Stimulated activated CD8-positive, alpha-beta memory T cell treated with anti-CD3 and anti-CD28 coated beads, Interleukin-7, amount 100 ng/mL, for 24 hours (primary cell): ENCODE measurements at regions not wholly inside any gene's neighbourhood (a gene's known extent, or its start where the extent isn't known, plus 50 kb on each side); places are given as distances from the start of the nearest gene placed in this dataset.

ENCODE experiments used
- DNase-seq: peaks from one replicate; pipeline ENCODE4 v3.0.0-alpha.2; 2020; ENCODE audit warnings: low read depth

DNA sequence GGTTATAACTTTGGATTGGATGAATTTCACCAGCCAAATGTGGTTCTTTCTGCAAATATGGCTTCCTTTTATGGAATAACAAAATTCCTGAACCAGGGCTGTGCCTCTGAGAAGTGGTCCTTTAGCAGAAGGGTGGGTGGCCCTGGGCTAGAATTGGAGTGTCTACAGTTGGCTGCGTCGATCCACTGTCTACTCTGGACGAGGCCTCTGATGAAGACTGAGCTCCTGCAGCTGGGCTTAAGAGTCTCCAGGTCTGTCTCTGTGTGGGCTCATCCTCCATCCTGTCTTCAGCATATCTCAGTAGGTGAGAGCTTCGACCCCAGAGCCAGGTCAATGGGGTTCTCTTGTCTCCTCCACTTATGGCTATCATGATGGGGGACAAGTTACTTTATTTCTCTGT lies 166.3 kb upstream of the PMEPA1 start:
- DNase-seq = no peak

DNA sequence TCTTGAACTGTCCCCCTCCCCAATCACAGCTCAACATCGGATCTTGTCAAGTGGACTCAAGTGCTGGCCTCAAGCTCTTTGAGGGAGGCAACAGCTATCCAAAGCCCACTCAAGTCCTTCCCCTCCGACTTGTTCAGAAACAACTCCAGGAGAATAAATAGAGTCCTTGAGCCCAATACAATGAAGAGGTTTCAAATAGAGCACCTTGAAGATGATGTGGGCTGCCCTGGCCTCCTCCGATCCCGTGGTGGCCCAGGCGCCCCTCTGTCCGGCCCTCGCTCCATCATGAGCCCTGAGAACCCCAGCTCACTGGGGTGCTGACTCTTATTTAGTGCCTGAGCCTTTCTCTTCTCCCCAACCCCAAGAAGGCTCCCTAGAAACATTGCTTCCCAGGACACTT lies 164.3 kb upstream of the PMEPA1 start:
- no peak for DNase-seq

DNA sequence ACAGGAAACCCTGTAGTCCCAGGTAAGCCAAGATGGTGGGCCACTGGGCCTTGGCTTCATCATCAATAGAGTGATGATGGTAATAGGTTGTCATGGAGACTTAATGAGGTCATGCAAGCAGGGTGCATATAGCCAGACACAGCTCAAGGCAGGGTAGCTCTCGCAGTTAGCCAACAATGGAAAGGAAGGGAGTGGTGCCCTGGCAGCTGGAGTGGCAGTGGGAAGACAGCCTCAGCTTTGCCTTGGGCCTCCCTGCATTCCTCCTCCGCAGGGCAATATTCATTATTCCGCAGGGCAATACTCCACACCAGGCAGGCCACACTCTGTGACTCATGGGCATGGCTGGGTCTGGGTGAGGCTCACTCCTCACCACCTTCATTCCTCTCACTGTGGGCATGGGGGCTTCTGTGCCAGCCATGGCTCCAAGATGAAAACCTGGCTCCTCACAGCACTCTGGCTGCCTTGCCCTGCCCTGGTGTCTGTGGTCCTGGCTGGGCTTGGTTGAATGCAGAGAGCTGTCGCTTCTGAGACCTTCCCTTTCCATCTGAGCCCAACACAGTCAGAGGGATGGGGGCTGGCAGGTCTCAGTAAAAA lies 163.1 kb upstream of the PMEPA1 start:
- no peak for DNase-seq

DNA sequence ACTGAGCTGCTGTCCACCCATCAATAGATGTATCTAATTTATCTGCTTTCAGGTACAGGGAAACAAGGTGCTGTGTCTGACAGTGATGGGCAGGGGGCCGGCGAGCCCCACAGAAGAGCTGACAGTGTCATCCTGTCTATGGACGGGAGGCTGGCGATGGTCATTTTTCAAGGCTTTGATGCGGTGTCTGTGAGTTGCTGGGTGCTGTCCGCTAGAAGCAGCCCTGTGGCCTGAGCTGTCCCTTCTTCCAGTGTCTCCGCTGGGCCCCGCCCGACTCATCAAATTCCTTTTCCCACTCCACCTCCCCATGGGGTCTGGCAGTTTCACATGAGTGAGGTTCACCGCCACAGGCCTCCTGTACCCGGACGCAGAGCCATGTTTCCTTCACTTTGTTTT lies 161.4 kb upstream of the PMEPA1 start:
- DNase-seq = no peak

DNA sequence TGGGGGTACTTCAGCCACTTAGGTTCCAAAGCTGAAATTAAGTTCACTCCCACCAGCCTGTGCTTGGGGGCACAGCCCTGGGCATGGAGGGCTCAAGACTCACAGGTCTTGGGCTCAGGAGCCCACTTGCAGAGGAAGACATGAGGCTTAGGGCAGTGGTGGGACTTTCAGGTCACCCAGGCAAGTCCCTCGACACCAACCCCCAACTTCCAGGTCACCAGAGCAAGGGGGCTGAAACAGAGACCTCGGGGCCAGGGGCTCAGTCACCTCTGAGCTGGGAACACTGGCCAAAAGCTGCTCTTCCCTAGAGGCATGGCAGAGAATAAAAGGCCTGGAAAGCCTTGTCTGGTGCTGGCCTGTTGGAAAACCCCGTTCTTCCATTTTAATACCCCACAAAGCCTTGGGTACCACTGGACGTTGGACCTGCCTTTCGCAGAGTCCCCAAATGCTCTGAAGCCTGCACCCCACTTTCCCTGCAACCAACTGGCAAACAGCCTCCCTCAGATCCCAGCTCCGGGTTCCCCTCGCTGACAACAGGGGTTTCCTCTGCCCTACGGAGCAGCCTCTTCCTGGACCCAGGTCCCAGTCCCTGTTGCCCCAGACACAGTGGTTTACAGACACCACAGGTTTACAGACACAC lies 160.9 kb upstream of the PMEPA1 start:
- DNase-seq = no peak

DNA sequence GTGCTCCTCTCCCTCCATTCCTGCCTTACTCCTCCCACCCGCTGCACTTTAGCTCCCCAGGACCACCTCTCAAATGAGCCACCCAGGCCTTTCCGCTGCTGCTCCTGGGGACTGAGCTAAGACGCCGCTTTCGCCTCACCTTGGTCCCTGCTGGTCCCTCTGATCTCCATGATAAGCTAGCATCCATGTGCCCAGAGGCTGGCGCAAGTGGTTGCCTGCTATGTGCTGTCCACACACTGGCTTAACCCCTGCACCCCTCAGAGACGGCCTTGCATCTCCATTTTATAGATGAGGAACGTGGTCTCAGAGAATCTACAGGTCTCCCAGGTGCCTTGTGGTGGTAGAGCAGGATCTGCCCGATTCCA lies 160.1 kb upstream of the PMEPA1 start:
- DNase-seq = no peak

DNA sequence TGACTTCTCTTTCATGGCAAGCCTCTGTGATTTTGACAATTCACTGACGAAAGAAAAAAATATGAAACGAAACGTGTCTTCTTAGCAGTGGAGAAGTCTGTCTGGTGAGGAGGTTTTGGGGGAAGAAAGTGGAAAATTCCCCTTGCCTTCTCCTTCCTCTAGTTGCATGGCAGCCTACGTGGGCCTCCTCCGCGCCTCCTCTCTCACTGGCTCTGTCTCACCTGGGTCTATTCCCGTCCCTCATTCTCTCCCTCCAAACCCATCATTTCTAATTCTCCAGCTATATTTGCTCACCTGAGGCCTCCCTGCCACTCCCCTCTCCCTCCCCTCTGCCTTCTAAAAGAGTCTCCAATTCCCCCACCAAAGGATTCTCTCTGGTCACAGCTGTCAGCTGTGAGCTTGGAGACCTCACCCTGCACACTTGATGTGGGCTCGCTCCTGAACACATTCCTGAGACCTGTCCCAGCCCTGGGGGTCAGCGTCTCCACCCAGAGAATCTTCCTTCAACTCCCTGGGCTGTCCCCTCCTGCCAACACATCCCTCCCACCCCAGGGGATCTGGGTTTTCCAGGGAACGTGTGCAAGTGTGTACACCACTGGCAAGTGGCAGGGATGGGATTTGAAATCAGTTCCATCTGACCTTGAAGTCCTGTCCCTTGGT lies 159.6 kb upstream of the PMEPA1 start:
- DNase-seq = no peak

DNA sequence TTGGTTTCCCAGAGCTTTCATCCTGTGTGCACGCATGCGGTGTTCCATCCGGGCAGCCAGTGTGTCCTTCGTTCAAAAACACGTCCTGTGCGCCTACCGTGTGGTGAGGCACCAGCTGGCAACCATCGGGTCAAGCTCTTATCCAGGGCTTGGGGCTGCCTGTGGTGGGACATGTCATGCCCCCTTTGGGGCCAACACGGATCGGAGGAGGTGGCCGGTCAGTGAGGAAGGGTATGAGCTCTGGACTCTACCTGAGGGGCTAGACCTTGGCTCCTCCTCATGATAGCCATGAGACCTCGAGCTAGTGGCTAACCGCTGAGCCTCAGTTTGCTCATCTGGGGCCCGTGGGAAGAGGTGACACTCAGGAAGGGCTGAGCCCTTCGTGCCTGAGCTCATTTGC lies 158.5 kb upstream of the PMEPA1 start:
- DNase-seq = no peak

DNA sequence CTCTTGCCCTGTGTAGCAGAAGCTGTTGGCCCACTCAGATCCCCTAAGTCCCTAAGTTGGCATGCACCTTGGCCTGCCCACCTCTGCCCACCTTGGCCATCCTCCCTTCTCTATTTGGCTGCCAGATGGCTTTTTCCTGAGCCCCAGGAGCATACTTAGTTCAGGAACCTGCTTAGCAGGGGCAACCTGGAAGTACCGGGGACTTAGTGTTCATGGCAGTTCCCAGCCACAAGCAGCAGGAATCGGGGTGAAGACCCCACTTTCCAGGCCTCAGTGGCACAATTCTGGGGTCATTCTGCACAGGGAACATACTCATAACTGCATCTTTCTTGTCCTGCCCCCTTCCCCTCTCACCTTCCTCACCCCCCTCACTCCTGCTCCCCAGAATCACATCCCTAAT lies 158.0 kb upstream of the PMEPA1 start:
- DNase-seq = no peak

DNA sequence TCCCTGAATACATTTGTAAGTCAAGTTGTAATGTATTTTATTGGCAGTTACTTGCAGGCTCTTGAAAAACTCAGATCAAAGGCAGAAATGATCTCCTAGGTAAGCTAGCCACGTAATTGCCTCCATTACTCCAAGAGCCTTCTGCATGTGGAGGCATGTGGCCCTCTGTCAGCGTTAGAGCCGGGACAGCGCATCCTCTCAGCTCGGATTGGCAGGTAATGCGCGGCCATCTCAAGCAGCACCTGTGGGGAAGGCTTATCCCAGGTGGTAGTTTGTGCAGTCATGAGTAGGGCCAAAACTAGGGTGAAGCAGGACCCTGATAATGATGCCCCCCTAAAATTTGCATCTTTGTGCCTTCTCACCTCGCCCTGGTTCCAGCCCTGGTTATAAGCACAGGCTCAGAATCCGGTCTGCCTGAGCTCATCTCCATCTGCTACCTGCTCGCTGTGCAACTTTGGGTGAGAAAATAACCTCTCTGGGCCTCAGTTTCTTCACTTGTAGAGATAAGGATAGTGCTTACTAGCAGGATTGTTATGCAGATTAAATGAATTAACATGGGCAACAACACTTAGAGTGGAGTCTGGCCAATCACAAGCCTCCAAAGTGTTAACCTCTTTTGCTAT lies 157.5 kb upstream of the PMEPA1 start:
- no peak for DNase-seq

DNA sequence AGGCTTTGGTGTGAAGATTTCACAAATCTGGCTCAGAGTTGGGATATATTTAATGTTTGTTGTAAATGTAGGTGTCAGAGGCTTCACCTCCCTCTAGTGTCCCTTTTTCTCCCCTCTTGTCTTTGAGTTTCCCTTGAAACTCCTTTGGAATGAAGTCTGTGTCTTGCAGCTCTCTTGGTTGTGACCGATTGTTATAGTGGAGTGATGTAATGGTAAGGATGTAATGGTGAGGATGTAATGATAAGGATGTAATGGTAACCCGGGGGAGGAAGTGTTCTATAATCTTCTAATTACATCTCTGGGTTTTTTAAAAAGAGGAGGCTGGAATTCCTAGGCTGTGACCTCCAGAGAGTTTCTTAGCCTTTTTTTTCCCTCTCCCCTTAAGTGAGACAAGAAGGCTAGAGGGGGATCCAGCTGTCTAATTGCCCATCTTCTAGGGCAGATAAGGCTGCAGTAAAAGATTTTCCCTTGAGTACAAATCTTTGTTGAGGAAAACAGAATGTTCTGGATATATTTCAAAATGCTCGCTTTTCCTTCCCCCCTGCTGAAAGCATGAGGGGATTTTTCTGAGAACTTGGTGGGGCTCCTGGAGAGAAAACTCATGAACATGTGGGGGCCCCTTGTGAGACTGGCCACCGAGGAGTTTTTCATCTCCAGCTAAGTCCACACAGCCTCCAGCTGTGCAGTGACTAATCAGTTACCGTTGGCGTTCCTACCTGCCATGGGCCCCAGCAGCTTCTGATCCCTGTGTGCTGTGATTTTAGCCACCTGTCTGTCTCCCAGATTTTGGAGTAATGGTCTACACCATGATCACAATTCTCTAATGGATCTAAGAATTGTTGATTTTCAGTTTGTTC lies 156.7 kb upstream of the PMEPA1 start:
- DNase-seq = no peak

DNA sequence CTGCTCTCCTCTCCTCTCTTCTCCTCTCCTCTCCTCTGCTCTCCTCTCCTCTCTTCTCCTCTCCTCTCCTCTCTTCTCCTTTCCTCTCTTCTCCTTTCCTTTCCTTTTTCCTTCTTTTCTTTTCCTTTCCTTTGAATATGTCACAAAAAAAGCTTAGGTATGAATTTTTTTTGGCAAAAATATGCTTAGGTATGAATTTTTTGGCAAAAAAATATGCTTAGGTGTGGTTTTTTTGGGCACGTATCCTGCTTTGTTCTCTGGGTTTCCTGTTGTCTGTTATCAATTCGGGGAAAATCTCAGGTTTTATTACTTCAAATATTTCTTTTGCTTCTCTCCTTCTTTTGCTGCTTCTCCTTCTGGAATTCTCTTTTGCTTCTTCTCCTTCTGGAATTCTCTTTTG lies 155.5 kb upstream of the PMEPA1 start:
- DNase-seq = no peak

DNA sequence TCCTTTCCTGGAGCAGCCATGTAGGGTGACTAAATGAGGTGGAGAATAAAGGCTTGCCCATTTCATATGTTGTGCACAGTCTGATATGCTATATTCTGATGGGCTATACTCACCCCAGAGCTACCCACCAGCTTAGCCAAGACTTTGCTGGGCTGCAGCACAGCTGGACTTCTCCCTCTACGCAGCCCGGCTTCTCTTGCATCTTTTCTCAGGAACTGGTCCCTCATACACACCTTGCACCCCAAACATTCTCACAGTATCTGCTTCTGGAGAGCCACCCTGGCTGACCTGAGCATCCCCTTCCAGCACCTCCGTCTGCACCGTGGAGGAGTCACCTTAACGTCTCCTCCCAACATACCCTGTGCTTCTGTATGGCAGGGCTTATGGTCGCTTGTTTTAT lies 150.8 kb upstream of the PMEPA1 start:
- DNase-seq = no peak

DNA sequence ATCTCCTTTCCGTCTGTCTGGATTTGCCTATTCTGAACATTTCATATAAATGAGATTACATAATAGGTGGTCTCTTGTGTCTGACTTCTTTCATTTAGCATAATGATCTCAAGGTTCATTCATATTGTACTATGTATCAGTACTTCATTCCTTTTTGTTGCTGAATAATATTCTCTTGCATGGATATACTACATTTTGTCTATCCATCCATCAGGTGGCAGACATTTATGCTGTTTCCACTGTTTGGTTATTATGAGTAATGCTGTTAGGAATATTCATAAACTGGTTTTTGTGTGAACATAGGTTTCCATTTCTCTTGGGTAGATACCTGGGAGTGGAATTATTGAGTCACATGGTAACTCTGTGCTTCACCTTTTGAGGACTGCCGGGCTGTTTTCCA lies 148.2 kb upstream of the PMEPA1 start:
- DNase-seq = no peak

DNA sequence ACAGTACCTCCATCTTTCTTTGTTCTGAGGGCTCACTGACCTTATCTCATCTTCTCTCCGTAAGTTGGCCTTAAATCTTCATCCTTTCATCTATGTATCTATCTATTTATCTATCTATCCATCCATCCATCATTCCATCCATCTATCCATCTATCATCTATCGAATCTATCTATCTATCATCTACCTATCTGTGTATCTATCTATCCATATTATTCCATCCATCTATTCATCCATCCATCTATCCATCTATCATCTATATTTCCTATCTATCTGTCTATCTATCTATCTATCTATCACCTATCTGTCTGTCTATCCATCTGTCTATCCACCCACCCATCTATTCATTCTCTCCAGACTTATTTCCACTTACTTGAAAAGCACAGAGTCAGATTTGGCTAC lies 147.3 kb upstream of the PMEPA1 start:
- no peak for DNase-seq

DNA sequence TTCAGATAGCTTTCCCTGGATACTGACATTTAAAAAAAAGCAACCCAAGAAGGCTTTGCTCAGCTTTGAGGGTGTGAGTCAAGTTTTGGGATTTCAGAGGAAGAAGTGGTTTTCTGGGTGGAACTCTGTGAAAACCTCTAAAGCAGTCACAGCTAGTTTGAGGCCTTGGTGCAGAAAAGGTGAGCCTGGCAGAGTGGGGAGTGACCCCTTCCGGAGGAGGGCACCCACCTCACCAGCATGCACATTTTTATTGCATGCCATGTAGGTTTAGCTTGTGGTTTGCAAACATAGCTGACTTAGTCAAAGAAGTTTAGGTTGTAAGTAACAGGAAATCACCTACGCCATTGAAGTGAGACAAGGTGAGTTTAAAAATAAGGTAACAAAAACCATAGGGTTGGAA lies 146.8 kb upstream of the PMEPA1 start:
- no peak for DNase-seq

DNA sequence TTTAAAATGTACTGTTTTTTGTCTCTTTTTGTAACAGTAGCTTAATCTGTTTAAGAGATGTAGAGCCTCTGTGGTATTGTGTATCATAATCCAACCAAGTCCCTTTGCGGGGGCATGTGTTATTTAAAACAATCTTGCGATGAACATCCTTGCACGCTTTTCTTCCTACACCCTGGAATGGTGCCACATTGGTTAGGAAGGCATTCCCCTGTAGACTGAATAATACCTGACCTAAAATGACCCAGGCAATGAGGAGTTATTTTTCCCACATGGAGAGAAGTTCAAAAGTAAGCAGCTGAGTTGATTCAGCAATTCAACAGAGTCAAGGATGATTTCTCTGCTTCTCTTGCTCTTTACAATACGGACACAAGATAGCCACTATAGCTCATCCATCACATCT lies 142.0 kb upstream of the PMEPA1 start:
- DNase-seq = no peak

DNA sequence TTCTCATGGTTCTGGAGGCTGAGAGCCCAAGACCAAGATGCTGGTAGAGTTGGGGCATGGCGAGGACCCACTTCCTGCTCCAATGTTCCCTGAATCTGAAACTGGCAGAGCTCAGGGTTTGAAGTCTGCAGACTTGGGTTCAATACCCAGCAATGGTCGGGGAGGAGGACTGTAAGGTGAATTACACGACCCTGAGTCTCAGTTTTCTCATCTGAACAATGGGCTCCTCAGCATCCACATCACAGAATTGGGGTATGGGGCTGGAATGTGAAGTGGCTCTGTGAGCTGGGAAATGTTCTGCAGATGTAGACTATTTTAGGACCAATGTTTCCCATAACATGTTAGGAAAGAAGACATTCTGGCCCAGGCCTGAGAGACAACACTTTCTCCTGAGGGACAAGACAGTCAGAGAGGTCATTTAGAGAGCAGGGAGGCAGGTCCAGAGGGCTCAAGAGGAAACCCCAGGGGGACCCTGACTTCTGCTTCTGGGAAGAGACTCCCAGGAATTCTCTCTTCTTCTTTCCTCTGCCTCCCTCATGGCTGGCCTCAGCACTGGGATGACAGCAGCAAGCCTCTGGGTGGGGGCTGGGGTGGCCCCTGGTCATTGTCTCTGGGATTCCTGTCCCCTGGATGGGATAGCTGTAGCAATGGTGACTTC lies 141.3 kb upstream of the PMEPA1 start:
- DNase-seq = no peak

DNA sequence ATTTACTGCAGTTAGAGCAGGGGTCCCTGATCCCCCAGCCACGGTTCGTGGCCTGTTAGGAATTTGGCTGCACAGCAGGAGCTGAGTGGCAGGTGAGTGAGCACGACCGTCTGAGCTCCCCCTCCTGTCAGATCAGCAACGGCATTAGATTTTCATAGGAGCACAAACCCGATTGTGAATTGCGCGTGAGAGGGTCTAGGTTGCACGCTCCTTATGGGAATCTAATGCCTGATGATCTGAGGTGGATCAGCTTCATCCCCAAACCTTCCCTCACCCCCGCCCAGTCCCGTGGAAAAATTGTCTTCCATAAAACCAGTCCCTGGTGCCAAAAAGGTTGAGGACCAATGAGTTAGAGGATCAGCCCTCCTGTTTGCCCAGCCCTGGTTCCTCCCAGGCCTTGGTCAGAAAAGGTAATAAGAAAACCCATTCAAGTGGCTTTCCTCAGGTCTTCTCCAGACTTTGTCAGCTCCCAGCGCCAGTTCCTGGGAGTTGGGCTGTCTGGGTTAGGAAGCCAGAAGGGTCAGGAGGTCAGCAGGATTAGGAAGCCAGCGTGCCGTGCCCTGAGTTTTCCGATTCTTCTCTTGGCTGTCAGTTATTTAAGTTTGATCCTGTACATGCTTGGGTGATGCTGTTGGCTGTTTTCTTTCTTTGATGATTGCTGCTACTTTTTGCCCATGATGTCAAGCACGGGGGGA lies 139.9 kb upstream of the PMEPA1 start:
- DNase-seq = no peak

DNA sequence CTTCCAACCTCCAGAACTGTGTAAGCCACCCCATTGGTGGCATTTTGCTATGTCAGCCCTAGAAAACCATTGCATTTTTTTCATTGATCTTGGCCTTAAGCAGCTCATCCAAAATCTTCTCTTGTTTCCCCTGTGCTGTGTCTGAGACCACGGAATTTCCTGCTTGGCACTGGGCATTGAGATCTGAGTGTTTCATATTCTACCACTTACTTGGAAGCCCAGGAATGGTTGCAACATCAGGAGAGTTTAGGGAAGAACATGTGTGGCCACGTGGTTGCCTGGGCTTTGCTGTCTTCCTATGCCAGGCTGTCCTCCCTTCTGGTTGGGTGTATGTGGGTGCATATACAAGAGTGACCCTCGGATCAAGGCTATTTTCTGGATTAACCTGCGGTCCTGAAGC lies 139.3 kb upstream of the PMEPA1 start:
- no peak for DNase-seq

DNA sequence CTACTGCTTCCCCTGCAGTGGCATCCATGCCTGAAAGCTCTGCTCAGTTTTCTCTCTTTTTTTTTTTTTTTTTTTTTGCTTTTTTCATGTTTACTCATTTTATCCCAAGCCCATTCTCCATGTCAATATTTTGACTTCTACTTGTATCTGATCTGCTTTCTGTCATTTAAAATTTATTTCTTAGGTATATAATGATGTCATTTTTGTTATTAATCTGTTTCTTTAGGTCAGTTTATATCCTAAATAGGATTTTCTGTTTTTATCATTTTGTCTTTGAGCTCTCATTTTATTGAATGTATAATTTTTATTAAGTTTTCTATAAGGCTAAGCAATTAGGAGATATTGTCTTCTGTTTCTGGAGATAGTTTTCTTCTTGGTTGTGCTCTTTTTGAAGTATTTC lies 138.5 kb upstream of the PMEPA1 start:
- DNase-seq = no peak
